ENCODE measurements at regions not wholly inside any gene's neighbourhood (a gene's known extent, or its start where the extent isn't known, plus 50 kb on each side); places are given as distances from the start of the nearest gene placed in this dataset.

DNA sequence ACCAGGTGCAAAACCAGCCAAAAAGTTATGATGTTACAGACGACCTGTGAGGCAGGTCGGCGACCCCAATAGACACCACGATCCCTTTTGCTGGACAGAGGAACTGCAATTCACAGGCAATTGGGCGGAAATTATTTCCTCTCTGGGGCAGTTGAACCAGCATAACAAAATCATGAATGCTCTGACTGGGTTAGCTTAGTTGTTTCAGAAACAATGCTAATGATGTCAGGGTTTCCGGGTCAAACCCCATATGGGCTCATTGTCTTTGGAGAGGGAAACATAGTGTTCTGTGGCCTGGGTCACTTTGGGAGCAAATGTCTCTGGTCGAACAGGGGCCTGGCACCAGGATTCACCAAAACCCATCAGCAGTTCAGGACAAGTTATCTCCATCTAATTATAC, 669.1 kb upstream of the NRP1 start:
- Histone ChIP-seq H3K36me3 (ENCODE audit: control insufficient read depth in 4 of 4, insufficient read depth in 4 of 4, low read length in 3 of 4) (no peaks in the 10 kb centered on the region), H3K4me3 (ENCODE audit: control insufficient read depth in 1 of 7, extremely low read depth in 1 of 7, insufficient read depth in 4 of 7, low read depth in 2 of 7, low read length in 6 of 7) (no peak overlapping the region), H3K27ac (ENCODE audit: insufficient read depth in 1 of 2, low read depth in 1 of 2, low read length in 2 of 2, poor library complexity in 1 of 2, severe bottlenecking in 2 of 2) (no peak overlapping the region), H3K27me3 (replicated peaks in 2 of 5; ENCODE audit: control insufficient read depth in 4 of 5, insufficient read depth in 5 of 5, low read length in 4 of 5) (no peaks in the 10 kb centered on the region), H3K4me1 (ENCODE audit: control extremely low read depth in 1 of 4, control insufficient read depth in 4 of 4, insufficient read depth in 4 of 4, low read length in 3 of 4) (peaks cover 0 to 4% (median 0%) of the 10 kb centered on the region in 4 experiments), H3K9me3 (ENCODE audit: control extremely low read depth in 1 of 5, control insufficient read depth in 4 of 5, insufficient read depth in 2 of 5, low read depth in 1 of 5, low read length in 4 of 5) (no peaks in the 10 kb centered on the region)
- WGBS (ENCODE audit: insufficient coverage): 81% methylated on average over 6 of the region's 7 CpGs
- POLR2A ChIA-PET: no interaction called here
- CTCF ChIA-PET: no interaction called here
- no peak for DNase-seq

DNA sequence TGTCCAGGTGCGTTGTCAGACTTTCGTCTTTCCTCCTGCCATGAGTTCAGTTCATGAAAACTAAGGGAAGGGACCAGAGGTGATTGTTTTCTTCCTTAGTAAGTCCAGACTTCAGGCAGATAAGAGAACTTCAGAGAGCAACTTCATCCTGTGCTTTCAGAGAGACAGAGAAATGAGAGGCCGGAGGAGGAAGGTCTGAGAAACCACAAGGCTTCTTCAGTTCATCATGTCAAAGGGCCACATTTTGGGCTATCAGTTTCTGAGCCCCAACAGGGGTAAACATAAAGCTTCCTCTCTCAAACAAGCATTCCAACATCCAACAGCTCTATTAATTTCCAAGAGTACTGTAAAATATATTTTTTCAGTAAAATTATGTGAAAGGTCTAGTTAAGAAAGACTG, 668.4 kb upstream of the NRP1 start:
- Histone ChIP-seq H3K4me1 (ENCODE audit: control extremely low read depth in 1 of 4, control insufficient read depth in 4 of 4, insufficient read depth in 4 of 4, low read length in 3 of 4) (peaks cover 0 to 4% (median 0%) of the 10 kb centered on the region in 4 experiments), H3K9me3 (ENCODE audit: control extremely low read depth in 1 of 5, control insufficient read depth in 4 of 5, insufficient read depth in 2 of 5, low read depth in 1 of 5, low read length in 4 of 5) (no peaks in the 10 kb centered on the region), H3K27me3 (replicated peaks in 2 of 5; ENCODE audit: control insufficient read depth in 4 of 5, insufficient read depth in 5 of 5, low read length in 4 of 5) (no peaks in the 10 kb centered on the region), H3K36me3 (ENCODE audit: control insufficient read depth in 4 of 4, insufficient read depth in 4 of 4, low read length in 3 of 4) (no peaks in the 10 kb centered on the region), H3K27ac (ENCODE audit: insufficient read depth in 1 of 2, low read depth in 1 of 2, low read length in 2 of 2, poor library complexity in 1 of 2, severe bottlenecking in 2 of 2) (no peak overlapping the region), H3K4me3 (ENCODE audit: control insufficient read depth in 1 of 7, extremely low read depth in 1 of 7, insufficient read depth in 4 of 7, low read depth in 2 of 7, low read length in 6 of 7) (no peak overlapping the region)
- CTCF ChIA-PET: no interaction called here
- WGBS (ENCODE audit: insufficient coverage): 70% methylated on average over 3 of the region's 3 CpGs
- POLR2A ChIA-PET: no interaction called here
- DNase-seq: no peak

DNA sequence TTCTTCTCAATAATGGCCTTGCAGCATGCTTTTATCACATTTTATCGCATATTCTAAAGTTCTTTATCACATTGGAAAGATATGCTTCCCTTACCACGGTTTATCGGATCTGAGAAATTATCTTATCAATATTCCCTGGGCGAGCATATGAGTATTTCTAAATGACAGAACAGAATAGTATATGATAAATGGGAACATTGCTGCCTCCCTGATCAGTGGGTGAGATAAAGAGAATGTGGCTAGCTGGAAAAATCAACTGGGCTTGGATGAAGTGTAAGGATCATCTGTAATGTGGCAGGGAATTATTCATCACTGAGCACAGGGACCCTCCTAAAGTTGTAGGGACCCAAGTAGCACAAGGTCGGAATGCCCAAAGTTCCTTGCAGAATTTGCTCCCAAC, 667.4 kb upstream of the NRP1 start:
- ChIA-PET CTCF (no interaction called here), POLR2A (no interaction called here)
- peaks cover 0 to 4% (median 0%) of the 10 kb centered on the region in 4 experiments for H3K4me1 ChIP-seq (ENCODE audit: control extremely low read depth in 1 of 4, control insufficient read depth in 4 of 4, insufficient read depth in 4 of 4, low read length in 3 of 4)
- H3K27ac ChIP-seq (ENCODE audit: insufficient read depth in 1 of 2, low read depth in 1 of 2, low read length in 2 of 2, poor library complexity in 1 of 2, severe bottlenecking in 2 of 2): no peak overlapping the region
- H3K36me3 ChIP-seq (ENCODE audit: control insufficient read depth in 4 of 4, insufficient read depth in 4 of 4, low read length in 3 of 4): no peaks in the 10 kb centered on the region
- no peak overlapping the region for H3K4me3 ChIP-seq (ENCODE audit: control insufficient read depth in 1 of 7, extremely low read depth in 1 of 7, insufficient read depth in 4 of 7, low read depth in 2 of 7, low read length in 6 of 7)
- DNase-seq: no peak
- H3K9me3 ChIP-seq (ENCODE audit: control extremely low read depth in 1 of 5, control insufficient read depth in 4 of 5, insufficient read depth in 2 of 5, low read depth in 1 of 5, low read length in 4 of 5): no peaks in the 10 kb centered on the region
- H3K27me3 ChIP-seq (replicated peaks in 2 of 5; ENCODE audit: control insufficient read depth in 4 of 5, insufficient read depth in 5 of 5, low read length in 4 of 5): no peaks in the 10 kb centered on the region
- WGBS (ENCODE audit: insufficient coverage): 96% methylated on average over 3 of the region's 5 CpGs

DNA sequence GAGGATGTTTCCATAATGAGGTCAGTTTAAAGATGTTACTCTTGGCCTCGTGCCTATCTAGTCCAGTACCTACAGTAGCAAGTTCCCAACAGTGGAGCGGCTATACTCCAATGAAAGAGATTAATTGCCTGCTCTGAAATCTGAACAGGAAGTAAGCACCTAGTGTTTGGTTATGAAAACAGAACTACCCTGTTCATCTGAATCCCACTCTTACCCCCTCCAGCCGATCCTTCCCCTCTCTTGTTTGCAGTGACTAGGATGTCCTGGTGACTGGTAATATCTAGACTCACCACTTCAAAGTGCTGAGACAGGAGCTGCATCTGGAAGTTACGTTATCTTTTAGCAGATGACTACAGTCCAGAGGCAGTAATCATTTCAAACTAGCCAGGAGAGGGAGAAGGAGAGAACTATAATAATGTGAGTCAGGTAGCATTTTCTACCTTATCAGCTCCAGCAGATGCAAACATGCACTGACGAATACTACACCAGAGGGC, 666.7 kb upstream of the NRP1 start:
- no peak overlapping the region for H3K4me3 ChIP-seq (ENCODE audit: control insufficient read depth in 1 of 7, extremely low read depth in 1 of 7, insufficient read depth in 4 of 7, low read depth in 2 of 7, low read length in 6 of 7)
- peak in 2 of 3 donors; percentile 15 to 42 for DNase-seq
- POLR2A ChIA-PET: no interaction called here
- no peaks in the 10 kb centered on the region for H3K27me3 ChIP-seq (replicated peaks in 2 of 5; ENCODE audit: control insufficient read depth in 4 of 5, insufficient read depth in 5 of 5, low read length in 4 of 5)
- no peak overlapping the region for H3K27ac ChIP-seq (ENCODE audit: insufficient read depth in 1 of 2, low read depth in 1 of 2, low read length in 2 of 2, poor library complexity in 1 of 2, severe bottlenecking in 2 of 2)
- H3K9me3 ChIP-seq (ENCODE audit: control extremely low read depth in 1 of 5, control insufficient read depth in 4 of 5, insufficient read depth in 2 of 5, low read depth in 1 of 5, low read length in 4 of 5): no peaks in the 10 kb centered on the region
- WGBS (ENCODE audit: insufficient coverage): 59% methylated on average over 2 of the region's 5 CpGs
- CTCF ChIA-PET: no interaction called here
- H3K36me3 ChIP-seq (ENCODE audit: control insufficient read depth in 4 of 4, insufficient read depth in 4 of 4, low read length in 3 of 4): no peaks in the 10 kb centered on the region
- peaks cover 0 to 4% (median 0%) of the 10 kb centered on the region in 4 experiments for H3K4me1 ChIP-seq (ENCODE audit: control extremely low read depth in 1 of 4, control insufficient read depth in 4 of 4, insufficient read depth in 4 of 4, low read length in 3 of 4)

DNA sequence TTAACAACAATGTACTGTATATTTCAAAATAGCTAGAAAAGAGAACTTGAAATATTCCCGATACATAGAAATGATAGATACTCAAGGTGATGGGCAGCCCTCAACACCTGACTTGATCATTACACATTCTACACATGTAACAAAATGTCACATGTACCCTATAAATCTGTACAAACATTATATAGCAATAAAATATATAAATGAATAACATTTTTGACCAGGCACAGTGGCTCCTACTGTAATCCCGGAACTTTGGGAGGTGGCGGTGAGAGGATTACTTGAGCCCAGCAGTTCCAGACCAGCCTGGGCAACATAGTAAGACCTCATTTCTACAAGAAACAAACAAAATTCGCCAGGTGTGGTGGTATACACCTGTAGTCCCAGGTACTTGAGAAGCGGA, 659.5 kb upstream of the NRP1 start:
- ChIA-PET POLR2A (no interaction called here), CTCF (no interaction called here)
- peaks cover 0 to 3% (median 0%) of the 10 kb centered on the region in 5 experiments for H3K27me3 ChIP-seq (replicated peaks in 2 of 5; ENCODE audit: control insufficient read depth in 4 of 5, insufficient read depth in 5 of 5, low read length in 4 of 5)
- H3K4me1 ChIP-seq (ENCODE audit: control extremely low read depth in 1 of 4, control insufficient read depth in 4 of 4, insufficient read depth in 4 of 4, low read length in 3 of 4): no peaks in the 10 kb centered on the region
- H3K9me3 ChIP-seq (ENCODE audit: control extremely low read depth in 1 of 5, control insufficient read depth in 4 of 5, insufficient read depth in 2 of 5, low read depth in 1 of 5, low read length in 4 of 5): no peaks in the 10 kb centered on the region
- no peak overlapping the region for H3K27ac ChIP-seq (ENCODE audit: insufficient read depth in 1 of 2, low read depth in 1 of 2, low read length in 2 of 2, poor library complexity in 1 of 2, severe bottlenecking in 2 of 2)
- DNase-seq: no peak
- H3K4me3 ChIP-seq (ENCODE audit: control insufficient read depth in 1 of 7, extremely low read depth in 1 of 7, insufficient read depth in 4 of 7, low read depth in 2 of 7, low read length in 6 of 7): no peak overlapping the region
- no peaks in the 10 kb centered on the region for H3K36me3 ChIP-seq (ENCODE audit: control insufficient read depth in 4 of 4, insufficient read depth in 4 of 4, low read length in 3 of 4)
- 100% methylated on average over 2 of the region's 5 CpGs for WGBS (ENCODE audit: insufficient coverage)

DNA sequence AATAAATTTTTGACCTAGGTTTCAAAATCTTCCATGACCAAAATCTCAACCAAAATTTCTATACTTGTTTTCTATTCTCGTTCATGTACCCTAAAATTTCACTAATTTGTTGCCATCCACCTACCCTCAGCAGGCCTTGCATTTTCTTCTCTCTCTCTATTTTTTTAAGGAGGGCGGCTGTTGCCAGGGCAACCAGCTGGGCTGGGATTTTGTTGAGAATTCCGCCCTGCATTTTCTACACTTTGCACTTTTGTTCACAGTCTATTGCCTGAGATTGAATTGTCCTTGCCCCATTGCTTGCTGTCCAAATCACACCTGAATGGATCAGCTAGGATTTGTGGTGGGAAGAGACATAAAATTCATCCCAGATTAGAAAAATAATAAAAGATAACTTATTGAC, 657.5 kb upstream of the NRP1 start:
- ChIA-PET POLR2A (no interaction called here), CTCF (no interaction called here)
- peaks cover 0 to 3% (median 0%) of the 10 kb centered on the region in 5 experiments for H3K27me3 ChIP-seq (replicated peaks in 2 of 5; ENCODE audit: control insufficient read depth in 4 of 5, insufficient read depth in 5 of 5, low read length in 4 of 5)
- 100% methylated on average over 2 of the region's 3 CpGs for WGBS (ENCODE audit: insufficient coverage)
- H3K36me3 ChIP-seq (ENCODE audit: control insufficient read depth in 4 of 4, insufficient read depth in 4 of 4, low read length in 3 of 4): no peaks in the 10 kb centered on the region
- no peaks in the 10 kb centered on the region for H3K9me3 ChIP-seq (ENCODE audit: control extremely low read depth in 1 of 5, control insufficient read depth in 4 of 5, insufficient read depth in 2 of 5, low read depth in 1 of 5, low read length in 4 of 5)
- H3K4me3 ChIP-seq (ENCODE audit: control insufficient read depth in 1 of 7, extremely low read depth in 1 of 7, insufficient read depth in 4 of 7, low read depth in 2 of 7, low read length in 6 of 7): no peak overlapping the region
- no peak for DNase-seq
- no peaks in the 10 kb centered on the region for H3K4me1 ChIP-seq (ENCODE audit: control extremely low read depth in 1 of 4, control insufficient read depth in 4 of 4, insufficient read depth in 4 of 4, low read length in 3 of 4)
- no peak overlapping the region for H3K27ac ChIP-seq (ENCODE audit: insufficient read depth in 1 of 2, low read depth in 1 of 2, low read length in 2 of 2, poor library complexity in 1 of 2, severe bottlenecking in 2 of 2)

DNA sequence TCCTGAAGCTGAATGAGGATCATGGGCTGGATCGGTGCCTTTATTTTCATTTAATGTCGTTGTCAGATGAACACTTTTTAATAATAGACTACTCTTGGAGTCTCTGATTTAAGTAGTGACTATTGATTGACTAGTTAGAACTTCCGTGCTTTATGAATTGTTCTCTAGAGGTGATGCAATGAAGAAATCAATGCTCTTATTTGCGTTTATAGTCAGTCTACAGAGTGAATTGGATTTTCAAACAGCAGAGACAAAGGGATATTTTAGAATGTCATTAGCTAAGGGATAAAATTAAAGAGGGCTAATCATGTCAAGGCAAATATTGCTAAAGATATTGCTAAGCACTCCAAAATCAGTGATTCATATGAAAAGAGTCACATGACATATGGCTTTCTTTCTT, 652.0 kb upstream of the NRP1 start:
- DNase-seq: no peak
- Histone ChIP-seq H3K4me3 (ENCODE audit: control insufficient read depth in 1 of 7, extremely low read depth in 1 of 7, insufficient read depth in 4 of 7, low read depth in 2 of 7, low read length in 6 of 7) (no peak overlapping the region), H3K36me3 (ENCODE audit: control insufficient read depth in 4 of 4, insufficient read depth in 4 of 4, low read length in 3 of 4) (no peaks in the 10 kb centered on the region), H3K4me1 (ENCODE audit: control extremely low read depth in 1 of 4, control insufficient read depth in 4 of 4, insufficient read depth in 4 of 4, low read length in 3 of 4) (peaks cover 0 to 6% (median under 1%) of the 10 kb centered on the region in 4 experiments), H3K27ac (ENCODE audit: insufficient read depth in 1 of 2, low read depth in 1 of 2, low read length in 2 of 2, poor library complexity in 1 of 2, severe bottlenecking in 2 of 2) (no peak overlapping the region), H3K9me3 (ENCODE audit: control extremely low read depth in 1 of 5, control insufficient read depth in 4 of 5, insufficient read depth in 2 of 5, low read depth in 1 of 5, low read length in 4 of 5) (no peaks in the 10 kb centered on the region), H3K27me3 (replicated peaks in 2 of 5; ENCODE audit: control insufficient read depth in 4 of 5, insufficient read depth in 5 of 5, low read length in 4 of 5) (peaks cover 0 to 4% (median 0%) of the 10 kb centered on the region in 5 experiments)
- ChIA-PET CTCF (no interaction called here), POLR2A (no interaction called here)
- WGBS (ENCODE audit: insufficient coverage): 90% methylated on average over 2 of the region's 4 CpGs

Data from common myeloid progenitor, CD34-positive (primary cell).